GM10248 (cell line): ENCODE measurements at regions not wholly inside any gene's neighbourhood (a gene's known extent, or its start where the extent isn't known, plus 50 kb on each side); places are given as distances from the start of the nearest gene placed in this dataset.

ENCODE experiments used
- CTCF ChIA-PET: fragments of 300-600 bp; sonication (Branson Sonifier 250); formaldehyde crosslinking; extraction: SDS; loops from one replicate; lab custom pipeline; 2021; ENCODE audit warnings: antibody characterized with exemption; lab: Yijun Ruan, JAX
- POLR2A ChIA-PET: fragments of 350-650 bp; sonication (Branson Sonifier 250); formaldehyde crosslinking; extraction: SDS; loops from one replicate; lab custom pipeline; 2020; ENCODE audit warnings: antibody characterized with exemption; lab: Yijun Ruan, JAX
- DNase-seq: peaks from one replicate; pipeline ENCODE4 v3.0.0; 2012; ENCODE audit errors: extremely low spot score
- TF ChIP-seq, protein P1 (sequence below): IDR thresholded peaks from 2 replicates; pipeline ENCODE4 v1.5.1; 2012; ENCODE audit warnings: mild to moderate bottlenecking, low read depth; ENCODE audit errors: extremely low read depth, missing control alignments, control extremely low read depth

DNA sequence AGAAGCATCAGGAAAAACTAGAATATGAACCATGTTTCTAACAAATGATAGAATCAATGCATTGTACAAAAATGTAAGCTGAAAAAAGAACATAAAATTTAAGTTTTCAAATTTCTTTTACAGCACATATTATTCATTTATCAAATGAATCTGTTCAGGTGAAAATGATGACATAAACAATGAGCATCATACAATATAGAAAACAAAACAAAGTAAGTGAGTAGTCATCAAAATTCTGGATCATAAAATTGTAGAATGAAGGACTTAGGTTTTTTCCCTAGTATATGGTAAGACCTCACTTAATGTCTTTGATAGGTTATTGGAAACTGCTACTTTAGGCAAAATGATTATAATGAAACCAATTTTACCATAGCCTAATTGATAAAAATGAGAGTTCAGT, 427.0 kb upstream of the KCNH7 start:
- TF ChIP-seq, protein P1, sequence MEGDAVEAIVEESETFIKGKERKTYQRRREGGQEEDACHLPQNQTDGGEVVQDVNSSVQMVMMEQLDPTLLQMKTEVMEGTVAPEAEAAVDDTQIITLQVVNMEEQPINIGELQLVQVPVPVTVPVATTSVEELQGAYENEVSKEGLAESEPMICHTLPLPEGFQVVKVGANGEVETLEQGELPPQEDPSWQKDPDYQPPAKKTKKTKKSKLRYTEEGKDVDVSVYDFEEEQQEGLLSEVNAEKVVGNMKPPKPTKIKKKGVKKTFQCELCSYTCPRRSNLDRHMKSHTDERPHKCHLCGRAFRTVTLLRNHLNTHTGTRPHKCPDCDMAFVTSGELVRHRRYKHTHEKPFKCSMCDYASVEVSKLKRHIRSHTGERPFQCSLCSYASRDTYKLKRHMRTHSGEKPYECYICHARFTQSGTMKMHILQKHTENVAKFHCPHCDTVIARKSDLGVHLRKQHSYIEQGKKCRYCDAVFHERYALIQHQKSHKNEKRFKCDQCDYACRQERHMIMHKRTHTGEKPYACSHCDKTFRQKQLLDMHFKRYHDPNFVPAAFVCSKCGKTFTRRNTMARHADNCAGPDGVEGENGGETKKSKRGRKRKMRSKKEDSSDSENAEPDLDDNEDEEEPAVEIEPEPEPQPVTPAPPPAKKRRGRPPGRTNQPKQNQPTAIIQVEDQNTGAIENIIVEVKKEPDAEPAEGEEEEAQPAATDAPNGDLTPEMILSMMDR: no peak
- ChIA-PET CTCF (interaction anchor here (1.3 kb wide), 1 partner anchor 9 kb away, joined by 3 read pairs; no protein-coding TSS in a partner anchor), POLR2A (no interaction called here)
- no peak for DNase-seq

DNA sequence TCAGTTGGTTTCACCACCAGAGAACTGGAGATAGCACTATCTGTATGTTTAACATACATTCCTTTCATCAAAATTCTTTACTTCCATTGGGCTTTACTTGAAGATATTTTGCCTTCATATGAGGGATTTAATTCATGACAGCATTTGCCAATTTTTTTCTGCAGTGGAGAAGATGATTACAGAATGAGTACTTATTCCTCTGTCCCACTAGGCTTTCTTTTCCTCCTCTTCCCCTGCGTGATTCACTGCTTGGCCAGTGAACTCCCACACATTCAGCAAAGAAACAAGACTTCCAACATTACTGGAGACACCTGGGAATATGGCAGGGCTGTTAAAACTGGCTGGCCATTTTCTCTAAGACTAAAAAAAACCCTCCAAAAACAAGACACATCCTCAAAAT, 425.8 kb upstream of the KCNH7 start:
- CTCF ChIA-PET: interaction anchor here (0.8 kb wide), 1 partner anchor 14 kb away, joined by 3 read pairs; no protein-coding TSS in a partner anchor
- TF ChIP-seq, protein P1: no peak
- POLR2A ChIA-PET: no interaction called here
- no peak for DNase-seq

DNA sequence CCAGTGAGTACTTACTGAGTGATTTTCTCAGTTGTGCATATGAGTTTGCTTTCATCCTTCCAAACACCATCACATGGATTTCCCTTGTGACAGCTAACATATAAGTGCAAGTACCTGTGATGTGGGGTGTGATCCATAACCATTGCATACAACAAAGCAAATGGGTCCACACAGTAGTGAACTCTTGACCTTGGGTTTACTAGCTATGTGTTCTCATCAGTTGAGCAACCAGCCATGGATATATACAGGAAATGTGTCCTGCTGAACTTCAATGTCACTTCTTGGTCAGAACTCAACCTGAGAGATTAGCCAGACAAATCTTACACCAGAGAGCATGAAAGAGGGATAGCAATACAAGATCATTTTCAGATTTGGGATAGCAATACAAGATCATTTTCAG, 420.9 kb upstream of the KCNH7 start:
- DNase-seq: no peak
- POLR2A ChIA-PET: no interaction called here
- CTCF ChIA-PET: interaction anchor here (1.5 kb wide), 1 partner anchor 36 kb away, joined by 3 read pairs; no protein-coding TSS in a partner anchor
- TF ChIP-seq, protein P1: no peak

DNA sequence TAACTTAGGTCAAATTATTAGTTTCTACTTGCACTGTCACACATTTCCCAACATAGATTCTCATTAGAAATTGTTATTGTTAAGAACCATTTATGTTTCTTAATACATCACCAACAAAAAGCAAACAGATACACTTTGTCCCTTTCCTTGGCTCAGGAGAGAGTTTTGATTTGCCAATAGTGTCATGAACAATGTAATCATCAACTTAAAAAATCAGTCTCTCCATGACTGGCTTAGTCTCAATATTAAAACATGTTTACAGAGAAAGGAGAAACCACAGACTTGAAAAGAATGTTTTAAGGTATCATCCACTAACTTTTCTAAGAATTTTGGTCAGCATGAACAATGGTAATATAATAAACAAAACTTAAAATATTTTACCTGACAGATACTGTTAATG, 416.5 kb upstream of the KCNH7 start:
- no peak for DNase-seq
- ChIA-PET POLR2A (no interaction called here), CTCF (interaction anchor here (1.1 kb wide), 1 partner anchor 24 kb away, joined by 3 read pairs; no protein-coding TSS in a partner anchor)
- TF ChIP-seq, protein P1: no peak

DNA sequence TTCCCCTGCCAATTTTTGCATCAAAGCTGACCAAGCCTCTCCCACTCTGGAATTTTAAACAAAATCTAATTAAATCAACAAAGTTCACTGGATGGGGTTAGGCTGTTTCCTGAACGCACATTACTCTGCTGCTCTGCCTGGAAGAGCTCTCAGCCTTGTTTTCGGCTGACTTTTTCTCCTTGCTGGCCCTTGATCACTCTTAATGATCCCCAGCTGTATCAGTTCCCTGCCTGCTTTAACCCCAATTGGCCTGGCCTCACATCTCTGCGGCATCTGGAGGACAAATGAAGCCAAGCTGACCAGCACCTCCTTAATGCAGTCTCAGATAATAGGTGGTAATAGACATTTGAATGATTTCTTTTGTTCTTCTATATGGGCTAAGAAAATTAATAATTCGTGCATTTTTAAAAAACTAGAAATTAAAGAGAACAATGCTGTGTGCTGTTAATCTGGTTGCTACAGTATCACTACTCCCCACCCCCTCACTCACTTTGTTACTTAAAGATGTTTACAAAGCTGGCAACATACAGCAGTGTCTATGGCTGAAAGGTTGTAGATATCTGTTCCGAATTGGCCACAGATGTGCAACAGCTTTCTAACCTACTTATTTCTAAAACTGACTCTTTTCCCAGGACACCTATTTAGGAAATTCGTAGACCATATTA, 415.2 kb upstream of the KCNH7 start:
- DNase-seq: no peak
- ChIA-PET CTCF (interaction anchor here (1.1 to 1.7 kb wide), 3 partner anchors 14 to 24 kb away, joined by 3 read pairs; no protein-coding TSS in a partner anchor), POLR2A (no interaction called here)
- TF ChIP-seq, protein P1: no peak

GRCh38 chr2:163252199-163252598, 413.6 kb upstream of the KCNH7 start:
- TF ChIP-seq, protein P1: no peak
- no peak for DNase-seq
- POLR2A ChIA-PET: no interaction called here
- CTCF ChIA-PET: interaction anchor here (1.2 to 1.7 kb wide), 2 partner anchors 16 to 22 kb away, joined by 3 read pairs; no protein-coding TSS in a partner anchor
